NT2/D1 (cell line): ENCODE measurements at regions not wholly inside any gene's neighbourhood (a gene's known extent, or its start where the extent isn't known, plus 50 kb on each side); places are given as distances from the start of the nearest gene placed in this dataset.

ENCODE experiments used
- DNase-seq: peaks from one replicate; pipeline ENCODE4 v3.0.0-alpha.2; 2011; ENCODE audit warnings: low read depth, low spot score
- H3K27me3 ChIP-seq: 2 replicates; pipeline ENCODE4 v1.6.0; 2011; ENCODE audit warnings: mild to moderate bottlenecking; ENCODE audit not compliant: insufficient read length, insufficient read depth
- H3K36me3 ChIP-seq: 2 replicates; pipeline ENCODE4 v1.6.1; 2011; ENCODE audit warnings: mild to moderate bottlenecking, low read length, mixed read lengths; ENCODE audit not compliant: insufficient read depth, insufficient read length
- H3K4me1 ChIP-seq: 2 replicates; pipeline ENCODE4 v1.5.1; 2011; ENCODE audit not compliant: insufficient read depth, insufficient read length
- H3K4me3 ChIP-seq: 2 replicates; pipeline ENCODE4 v1.5.1; 2011; ENCODE audit warnings: low read depth; ENCODE audit not compliant: insufficient read length
- H3K9ac ChIP-seq: 2 replicates; pipeline ENCODE4 v1.6.0; 2011; ENCODE audit warnings: low read depth; ENCODE audit not compliant: insufficient read length
- H3K9me3 ChIP-seq: 2 replicates; pipeline ENCODE4 v1.5.1; 2011; ENCODE audit warnings: mild to moderate bottlenecking, low read length; ENCODE audit not compliant: insufficient read depth
- SUZ12 ChIP-seq: IDR thresholded peaks from 2 replicates; pipeline ENCODE4 v1.6.1; 2011; ENCODE audit not compliant: insufficient read length, insufficient read depth; ENCODE audit errors: extremely low read depth
- YY1 ChIP-seq: IDR thresholded peaks from 2 replicates; pipeline ENCODE4 v1.6.1; 2011; ENCODE audit not compliant: insufficient read length, insufficient read depth
- ZNF274 ChIP-seq: IDR thresholded peaks from 2 replicates; pipeline ENCODE4 v1.6.1; 2011; ENCODE audit warnings: mild to moderate bottlenecking, low read depth, low read length

- Histone ChIP-seq H3K4me3 (no peak overlapping the region), H3K27me3 (no peaks in the 10 kb centered on the region), H3K36me3 (no peaks in the 10 kb centered on the region), H3K9me3 (no peaks in the 10 kb centered on the region), H3K4me1 (no peaks in the 10 kb centered on the region), H3K9ac (no peak overlapping the region)
- no peak for DNase-seq
- no peak for TF ChIP-seq YY1
- TF ChIP-seq ZNF274: no peak
These were observed 425.8 kb upstream of the ZFHX3 start for GRCh38 chr16:73473713-73474112.

GRCh38 chr16:73464834-73465233 is 416.9 kb upstream of the ZFHX3 start:
- no peaks in the 10 kb centered on the region for H3K4me1 ChIP-seq
- H3K9ac ChIP-seq: no peak overlapping the region
- no peak for TF ChIP-seq ZNF274
- no peak for TF ChIP-seq YY1
- TF ChIP-seq SUZ12: no peak
- H3K4me3 ChIP-seq: no peak overlapping the region
- DNase-seq: no peak
- peaks cover 9% of the 10 kb centered on the region for H3K9me3 ChIP-seq
- H3K36me3 ChIP-seq: no peaks in the 10 kb centered on the region
- H3K27me3 ChIP-seq: no peaks in the 10 kb centered on the region

GRCh38 chr16:73459586-73459985 is 411.7 kb upstream of the ZFHX3 start:
- no peak overlapping the region for H3K9ac ChIP-seq
- no peak for TF ChIP-seq YY1
- no peak for TF ChIP-seq SUZ12
- no peak for TF ChIP-seq ZNF274
- no peaks in the 10 kb centered on the region for H3K4me1 ChIP-seq
- H3K9me3 ChIP-seq: peaks cover 9% of the 10 kb centered on the region
- H3K4me3 ChIP-seq: no peak overlapping the region
- DNase-seq: no peak
- no peaks in the 10 kb centered on the region for H3K36me3 ChIP-seq
- H3K27me3 ChIP-seq: no peaks in the 10 kb centered on the region

GRCh38 chr16:73457851-73458250 is 409.9 kb upstream of the ZFHX3 start:
- H3K27me3 ChIP-seq: no peaks in the 10 kb centered on the region
- TF ChIP-seq SUZ12: no peak
- no peak for TF ChIP-seq ZNF274
- no peaks in the 10 kb centered on the region for H3K36me3 ChIP-seq
- H3K4me3 ChIP-seq: no peak overlapping the region
- DNase-seq: no peak
- peaks cover 17% of the 10 kb centered on the region for H3K9me3 ChIP-seq
- H3K9ac ChIP-seq: no peak overlapping the region
- H3K4me1 ChIP-seq: no peaks in the 10 kb centered on the region

- Histone ChIP-seq H3K9me3 (peaks cover 38% of the 10 kb centered on the region), H3K36me3 (no peaks in the 10 kb centered on the region), H3K27me3 (no peaks in the 10 kb centered on the region), H3K9ac (no peak overlapping the region), H3K4me1 (no peaks in the 10 kb centered on the region), H3K4me3 (no peak overlapping the region)
- DNase-seq: no peak
- TF ChIP-seq ZNF274 (no peak), SUZ12 (no peak), YY1 (no peak)
These were observed 401.0 kb upstream of the ZFHX3 start for GRCh38 chr16:73448970-73449369.

- Histone ChIP-seq H3K36me3 (no peaks in the 10 kb centered on the region), H3K27me3 (no peaks in the 10 kb centered on the region)
- DNase-seq: no peak
These were observed 399.9 kb upstream of the ZFHX3 start for GRCh38 chr16:73447846-73448245.

GRCh38 chr16:73434621-73435020 is 386.7 kb upstream of the ZFHX3 start:
- Histone ChIP-seq H3K4me3 (no peak overlapping the region), H3K9me3 (no peaks in the 10 kb centered on the region), H3K4me1 (peaks cover 8% of the 10 kb centered on the region), H3K27me3 (no peaks in the 10 kb centered on the region), H3K9ac (no peak overlapping the region), H3K36me3 (no peaks in the 10 kb centered on the region)
- DNase-seq: no peak
- TF ChIP-seq SUZ12 (no peak), YY1 (no peak), ZNF274 (no peak)

More at GRCh38 chr16:73447846-73448245, 399.9 kb upstream of the ZFHX3 start:
- H3K4me1 ChIP-seq: no peaks in the 10 kb centered on the region
- no peak overlapping the region for H3K4me3 ChIP-seq
- no peak overlapping the region for H3K9ac ChIP-seq
- TF ChIP-seq SUZ12: no peak
- no peak for TF ChIP-seq YY1
- no peak for TF ChIP-seq ZNF274
- peaks cover 30% of the 10 kb centered on the region for H3K9me3 ChIP-seq
